Renal cortical epithelial cell (primary cell): ENCODE measurements at regions not wholly inside any gene's neighbourhood (a gene's known extent, or its start where the extent isn't known, plus 50 kb on each side); places are given as distances from the start of the nearest gene placed in this dataset.
"Not testable (repeated sequence)": the region's sequence is repeated elsewhere in the genome, so short reads cannot be mapped to it uniquely, and the experiment has no call there.

Experiments
- DNase-seq: peaks from one replicate; pipeline ENCODE4 v3.0.0-alpha.2; 2011; ENCODE audit warnings: low read depth

GRCh38 chr4:143819029-143819428 lies 86.3 kb downstream of the GYPE start:
- DNase-seq: no peak

- not testable (repeated sequence) for DNase-seq
Observed at GRCh38 chr4:143817866-143818265, 87.5 kb downstream of the GYPE start.

- not testable (repeated sequence) for DNase-seq
Observed at GRCh38 chr4:143815375-143815774, 90.0 kb downstream of the GYPE start.

- not testable (repeated sequence) for DNase-seq
Observed at GRCh38 chr4:143813431-143814154, 91.8 kb downstream of the GYPE start.

GRCh38 chr4:143791693-143792092 lies 91.2 kb upstream of the FREM3 start:
- DNase-seq: not testable (repeated sequence)

- DNase-seq: not testable (repeated sequence)
Observed at GRCh38 chr4:143790425-143790824, 90.0 kb upstream of the FREM3 start.

GRCh38 chr4:143789618-143790017 lies 89.1 kb upstream of the FREM3 start:
- DNase-seq: not testable (repeated sequence)

- DNase-seq: no peak
Observed at GRCh38 chr4:143784567-143784966, 84.1 kb upstream of the FREM3 start.

- no peak for DNase-seq
Observed at GRCh38 chr4:143782521-143782920, 82.0 kb upstream of the FREM3 start.

GRCh38 chr4:143773998-143774895 lies 73.8 kb upstream of the FREM3 start:
- peak; percentile 55 for DNase-seq

DNA sequence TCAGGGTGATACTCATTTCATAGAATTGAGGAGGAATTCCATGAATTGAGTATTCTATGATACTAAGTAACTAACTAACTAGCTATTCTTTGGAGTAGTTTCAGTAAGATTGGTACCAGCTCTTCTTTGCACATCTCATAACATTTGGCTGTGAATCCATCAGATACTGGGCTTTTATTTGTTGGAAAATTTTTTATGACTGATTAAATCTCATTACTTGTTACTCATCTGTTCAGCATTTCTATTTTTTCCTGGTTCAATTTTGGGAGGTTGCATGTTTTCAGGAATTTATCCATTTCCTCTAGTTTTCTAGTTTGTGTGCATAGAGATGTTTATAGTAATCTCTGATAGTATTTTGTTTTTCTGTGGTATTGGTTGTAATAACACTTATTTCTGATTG lies 70.8 kb upstream of the FREM3 start:
- no peak for DNase-seq

DNA sequence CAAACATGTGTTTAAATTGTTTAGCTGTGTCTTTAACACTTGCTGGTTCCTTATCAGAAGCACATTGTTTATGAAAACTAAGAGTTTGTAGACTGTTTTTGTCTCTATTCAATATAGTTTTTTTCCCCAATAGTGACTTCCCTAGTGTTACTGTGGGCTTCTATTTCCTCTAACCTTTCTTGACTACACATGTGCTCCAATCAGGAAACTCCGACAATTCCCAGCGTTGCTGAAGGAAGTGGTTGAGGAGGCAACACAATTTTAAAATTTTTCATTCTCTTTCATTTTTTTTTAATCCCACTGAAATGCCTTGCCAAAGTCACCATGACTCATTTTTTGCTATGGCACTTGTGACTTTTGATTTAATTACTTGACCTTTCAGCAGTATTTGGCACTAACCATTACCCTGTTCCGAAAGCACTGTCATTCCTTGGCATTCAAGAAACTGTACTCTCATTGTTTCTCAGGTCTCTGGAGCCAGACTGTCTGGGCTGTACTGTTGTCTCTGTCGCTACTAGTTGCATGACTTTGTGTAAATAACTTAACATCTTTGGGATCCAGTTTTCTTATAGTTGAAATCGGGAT lies 67.6 kb upstream of the FREM3 start:
- DNase-seq: no peak

GRCh38 chr4:143763587-143763986 lies 63.1 kb upstream of the FREM3 start:
- no peak for DNase-seq

- DNase-seq: no peak
Observed at GRCh38 chr4:143762511-143762910, 62.0 kb upstream of the FREM3 start.
